IMR-90 (cell line): ENCODE measurements at regions not wholly inside any gene's neighbourhood (a gene's known extent, or its start where the extent isn't known, plus 50 kb on each side); places are given as distances from the start of the nearest gene placed in this dataset.

Source experiments
- ATAC-seq: fragments of 200-7000 bp; cut with Tn5 transposase; 2 replicates; pipeline ENCODE4 v1.9.1; 2020; ENCODE audit warnings: low read depth, mild to moderate bottlenecking, moderate library complexity
- BruUV-seq: library from RNA; stranded (reverse); fragments of 400-500 nt; replicated peaks from 2 replicates; lab custom pipeline; 2021; lab: Mats Ljungman, UMichigan
- CTCF ChIA-PET: fragments of 300-600 bp; formaldehyde crosslinking; extraction: SDS; loops from one replicate; lab custom pipeline; 2021; ENCODE audit warnings: antibody characterized with exemption; lab: Yijun Ruan, JAX
- POLR2A ChIA-PET: fragments of 300-600 bp; sonication (Branson Sonifier 250); formaldehyde crosslinking; loops from one replicate; lab custom pipeline; 2022; ENCODE audit warnings: antibody characterized with exemption; ENCODE audit not compliant: unreplicated experiment; lab: Charles Lee
- DNase-seq: peaks from one replicate; pipeline ENCODE4 v3.0.0; 2013
- H2AFZ ChIP-seq: replicated peaks from 2 replicates; pipeline ENCODE3; 2013; ENCODE audit warnings: low read length, mild to moderate bottlenecking; ENCODE audit not compliant: poor library complexity
- H2AK5ac ChIP-seq: 2 replicates; pipeline ENCODE4 v1.6.1; 2013; ENCODE audit warnings: low read depth, low read length, inconsistent platforms
- H2AK9ac ChIP-seq: replicated peaks from 2 replicates; pipeline ENCODE3; 2013; ENCODE audit warnings: mild to moderate bottlenecking, low read depth, low read length, moderate library complexity; ENCODE audit not compliant: poor library complexity
- H2BK120ac ChIP-seq: 2 replicates; pipeline ENCODE4 v1.6.1; 2013; ENCODE audit warnings: low read depth, low read length, inconsistent platforms
- H2BK15ac ChIP-seq: 3 replicates; pipeline ENCODE4 v1.6.1; 2013; ENCODE audit warnings: low read depth, low read length, inconsistent platforms
- H2BK20ac ChIP-seq: 2 replicates; pipeline ENCODE4 v1.6.1; 2013; ENCODE audit warnings: low read depth, mild to moderate bottlenecking, inconsistent platforms, low read length, moderate library complexity
- H2BK5ac ChIP-seq: 2 replicates; pipeline ENCODE4 v1.6.1; 2013; ENCODE audit warnings: mild to moderate bottlenecking, low read depth, low read length, inconsistent platforms; ENCODE audit not compliant: poor library complexity, severe bottlenecking
- H3K14ac ChIP-seq: replicated peaks from 2 replicates; pipeline ENCODE4 v1.6.1; 2013; ENCODE audit warnings: low read depth, low read length, inconsistent platforms
- H3K18ac ChIP-seq: 2 replicates; pipeline ENCODE4 v1.6.1; 2013; ENCODE audit warnings: low read depth, low read length, control low read depth
- H3K23ac ChIP-seq: 2 replicates; pipeline ENCODE4 v1.6.1; 2013; ENCODE audit warnings: low read depth, low read length, inconsistent platforms
- H3K27ac ChIP-seq: 2 replicates; pipeline ENCODE4 v1.5.1; 2013; ENCODE audit warnings: mild to moderate bottlenecking, control low read depth, low read length; ENCODE audit not compliant: insufficient read depth
- H3K27me3 ChIP-seq: 2 replicates; pipeline ENCODE4 v1.6.1; 2013; ENCODE audit warnings: low read length; ENCODE audit not compliant: control insufficient read depth, insufficient read depth
- H3K36me3 ChIP-seq: 2 replicates; pipeline ENCODE4 v1.6.1; 2013; ENCODE audit warnings: low read length, mixed read lengths; ENCODE audit not compliant: control insufficient read depth, insufficient read depth
- H3K4ac ChIP-seq: 2 replicates; pipeline ENCODE4 v1.6.1; 2013; ENCODE audit warnings: low read depth, low read length, inconsistent platforms
- H3K4me1 ChIP-seq: 2 replicates; pipeline ENCODE4 v1.6.1; 2013; ENCODE audit warnings: low read length, mixed read lengths; ENCODE audit not compliant: control insufficient read depth, insufficient read depth
- H3K4me2 ChIP-seq: 2 replicates; pipeline ENCODE4 v1.6.1; 2013; ENCODE audit warnings: low read depth, mild to moderate bottlenecking, control low read depth, low read length, moderate library complexity
- H3K4me3 ChIP-seq: 2 replicates; pipeline ENCODE4 v1.5.1; 2013; ENCODE audit warnings: low read depth, mild to moderate bottlenecking, control low read depth, low read length, moderate library complexity; ENCODE audit not compliant: insufficient read depth
- H3K56ac ChIP-seq: 2 replicates; pipeline ENCODE4 v1.6.1; 2013; ENCODE audit warnings: low read length, inconsistent platforms; ENCODE audit not compliant: insufficient read depth; ENCODE audit errors: extremely low read depth
- H3K79me1 ChIP-seq, 2 experiments: 2 replicates each; pipeline ENCODE4 v1.6.1; 2013; ENCODE audit warnings: low read length in 2 of 2, inconsistent platforms in 1 of 2, low read depth in 1 of 2
- H3K9ac ChIP-seq: 2 replicates; pipeline ENCODE4 v1.6.1; 2013; ENCODE audit warnings: low read depth, low read length, control low read depth
- H3K9me1 ChIP-seq: 2 replicates; pipeline ENCODE4 v1.6.1; 2013; ENCODE audit warnings: low read length, inconsistent platforms; ENCODE audit not compliant: insufficient read depth
- H3K9me3 ChIP-seq: 2 replicates; pipeline ENCODE4 v1.6.1; 2013; ENCODE audit warnings: low read length; ENCODE audit not compliant: control insufficient read depth, insufficient read depth
- H4K20me1 ChIP-seq: 2 replicates; pipeline ENCODE4 v1.6.1; 2013; ENCODE audit warnings: low read length, inconsistent platforms; ENCODE audit not compliant: insufficient read depth
- H4K5ac ChIP-seq: 2 replicates; pipeline ENCODE4 v1.6.1; 2013; ENCODE audit warnings: mild to moderate bottlenecking, low read depth, low read length, control low read depth
- H4K8ac ChIP-seq, 2 experiments: 2 replicates each; pipeline ENCODE4 v1.6.1; 2013; ENCODE audit warnings: low read depth in 2 of 2, low read length in 2 of 2, control low read depth in 1 of 2, inconsistent platforms in 1 of 2
- H4K91ac ChIP-seq: 2 replicates; pipeline ENCODE4 v1.6.1; 2013; ENCODE audit warnings: low read depth, low read length, inconsistent platforms; ENCODE audit not compliant: insufficient read depth
- CEBPB ChIP-seq: IDR thresholded peaks from 2 replicates; pipeline ENCODE4 v1.6.1; 2012; ENCODE audit warnings: low read depth, low read length, improper control_type of control experiment
- RCOR1 ChIP-seq: IDR thresholded peaks from 2 replicates; pipeline ENCODE4 v1.6.1; 2012; ENCODE audit warnings: mild to moderate bottlenecking, low read length, improper control_type of control experiment; ENCODE audit not compliant: insufficient replicate concordance
- WGBS, 2 experiments: methylation state at CpG; one replicate each; pipeline versions ENCODE4 v1.1.5 to v1.1.7; 2013; ENCODE audit warnings: missing lambda C conversion rate in 2 of 2; ENCODE audit not compliant: insufficient read length in 1 of 2; ENCODE audit errors: extremely low coverage in 2 of 2; 5-methylcytosine and 5-hydroxymethylcytosine counted together
- dilution Hi-C: fragments of 300-500 bp; cut with HindIII; formaldehyde crosslinking; loops from one replicate; pipeline ENCODE4 v1.14.3; 2018; ENCODE audit warnings: low sequenced_read_pairs; ENCODE audit not compliant: unreplicated experiment
- in situ Hi-C: fragments of 300-500 bp; cut with MboI; formaldehyde crosslinking; loops from 3 replicates; pipeline ENCODE4 v1.14.3; 2019; ENCODE audit warnings: low sequenced_read_pairs, inconsistent platforms, mixed read lengths
- intact Hi-C: fragments of 100-400 bp; cut with micrococcal nuclease; formaldehyde crosslinking; loops from 2 replicates; pipeline ENCODE4 v1.10.0; 2022

DNA sequence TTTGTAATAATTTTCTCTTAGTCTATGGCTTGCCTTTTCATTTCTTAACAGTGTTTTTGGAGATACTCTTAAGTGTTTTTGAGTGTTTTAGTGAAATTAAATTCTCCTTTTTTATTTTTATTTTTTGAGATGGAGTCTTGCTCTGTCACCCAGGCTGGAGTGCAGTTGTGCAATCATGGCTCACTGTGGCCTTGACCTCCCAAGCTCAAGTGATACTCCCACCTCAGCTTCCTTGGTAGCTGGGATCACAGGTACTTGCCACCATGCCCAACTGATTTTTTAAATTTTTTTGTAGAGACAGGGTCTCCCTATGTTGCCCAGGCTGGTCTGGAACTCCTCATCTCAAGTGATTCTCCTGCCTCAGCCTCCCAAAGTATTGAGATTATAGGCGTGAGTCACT is 240.3 kb downstream of the PLPP3 start:
- Histone ChIP-seq H3K79me1 (no peaks in the 10 kb centered on the region), H4K5ac (no peak overlapping the region), H2AFZ (no peak overlapping the region), H2BK15ac (no peak overlapping the region), H4K20me1 (no peaks in the 10 kb centered on the region), H3K9ac (no peak overlapping the region), H3K36me3 (no peaks in the 10 kb centered on the region), H4K91ac (no peak overlapping the region), H3K9me3 (no peaks in the 10 kb centered on the region), H2BK5ac (no peak overlapping the region), H3K4me3 (no peak overlapping the region), H3K18ac (no peak overlapping the region), H3K4ac (no peak overlapping the region), H3K4me1 (peaks cover 2% of the 10 kb centered on the region), H3K27me3 (no peaks in the 10 kb centered on the region), H2AK5ac (no peak overlapping the region; the same call in 1 of the 2 replicates), H3K4me2 (no peak overlapping the region), H2BK120ac (no peak overlapping the region), H4K8ac (no peak overlapping the region), H2BK20ac (no peak overlapping the region), H3K27ac (no peak overlapping the region), H3K23ac (no peak overlapping the region), H2AK9ac (no peak overlapping the region), H3K56ac (no peak overlapping the region), H3K9me1 (peaks cover 12% of the 10 kb centered on the region; the same call in 1 of the 2 replicates), H3K14ac (no peak overlapping the region)
- ChIA-PET POLR2A (no interaction called here), CTCF (no interaction called here)
- no CpG with 5 or more reads among the region's 1 CpG for WGBS, 2 experiments
- peak; percentile 18; the same call in 1 of the 2 replicates for TF ChIP-seq CEBPB
- TF ChIP-seq RCOR1, result no peak
- ATAC-seq (no peak), DNase-seq (no peak)
- intact Hi-C loops (no loop called here), dilution Hi-C loops (no loop called here), in situ Hi-C loops (no loop called here)
- no TSS peak for BruUV-seq
